Activated naive CD4-positive, alpha-beta T cell treated with Interleukin-2 at 50 U/mL for 16 hours (primary cell): ENCODE measurements at regions not wholly inside any gene's neighbourhood (a gene's known extent, or its start where the extent isn't known, plus 50 kb on each side); places are given as distances from the start of the nearest gene placed in this dataset.

ENCODE experiments used
- DNase-seq: peaks from one replicate; pipeline ENCODE4 v3.0.0-alpha.2; 2020

DNA sequence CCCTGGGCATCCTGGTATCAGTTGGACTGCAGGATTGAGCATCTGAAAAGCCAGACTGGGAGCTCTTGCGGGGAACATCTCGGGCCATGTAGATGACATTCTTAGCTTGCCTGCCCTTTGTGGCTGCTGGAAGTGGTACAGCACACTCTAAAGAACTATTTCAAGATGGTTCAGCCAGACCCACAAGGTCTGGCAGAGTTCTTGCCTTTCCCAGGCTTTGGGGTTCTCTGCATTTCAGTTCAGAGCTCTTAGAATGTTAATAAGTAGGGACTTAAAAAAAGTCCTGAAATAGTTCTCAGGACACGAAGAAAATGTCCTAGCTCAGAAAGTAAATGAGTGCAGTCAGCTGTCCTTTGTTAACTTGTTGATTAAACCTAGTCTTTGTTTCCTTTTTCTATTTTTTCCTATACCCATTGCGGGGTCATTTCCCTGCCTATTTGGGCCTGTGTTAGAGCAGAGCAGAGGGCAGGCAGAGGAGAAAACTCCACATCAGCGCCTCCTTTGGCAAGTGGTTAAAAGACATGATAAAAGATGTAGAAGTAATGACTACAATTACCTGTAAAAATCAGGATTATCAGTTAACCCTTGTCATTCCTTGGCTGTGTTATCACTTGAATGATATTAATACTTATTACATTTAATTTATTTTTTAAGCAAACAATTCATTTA, 291.5 kb downstream of the ZSWIM6 start:
- no peak for DNase-seq

DNA sequence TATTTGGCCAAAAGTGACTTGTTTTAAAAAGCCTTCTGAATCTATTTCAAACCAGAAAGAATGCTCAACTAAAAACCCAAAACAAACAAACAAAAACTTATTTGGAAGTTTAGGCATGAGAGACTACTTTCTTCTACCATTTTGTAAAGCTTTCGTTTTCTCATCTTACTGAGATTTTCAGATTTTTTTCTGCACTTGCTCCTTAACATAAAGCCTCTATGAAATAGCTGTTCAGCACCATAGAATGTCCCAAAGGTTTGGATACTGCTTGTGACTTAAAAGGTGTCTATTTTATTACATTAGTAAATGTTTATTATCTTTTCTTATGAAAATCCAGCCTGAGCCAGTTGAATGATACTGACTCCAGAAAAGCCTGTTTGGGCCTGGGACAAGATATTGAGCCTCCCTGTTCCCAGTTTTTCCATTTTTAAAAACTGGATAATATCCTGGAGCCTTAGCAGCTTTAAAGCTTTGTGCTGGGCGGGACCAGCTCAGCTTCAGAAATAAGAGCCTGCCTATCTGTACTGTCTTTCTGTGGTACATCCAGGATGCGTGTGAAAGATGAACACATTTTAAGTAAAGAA, 292.6 kb downstream of the ZSWIM6 start:
- no peak for DNase-seq

DNA sequence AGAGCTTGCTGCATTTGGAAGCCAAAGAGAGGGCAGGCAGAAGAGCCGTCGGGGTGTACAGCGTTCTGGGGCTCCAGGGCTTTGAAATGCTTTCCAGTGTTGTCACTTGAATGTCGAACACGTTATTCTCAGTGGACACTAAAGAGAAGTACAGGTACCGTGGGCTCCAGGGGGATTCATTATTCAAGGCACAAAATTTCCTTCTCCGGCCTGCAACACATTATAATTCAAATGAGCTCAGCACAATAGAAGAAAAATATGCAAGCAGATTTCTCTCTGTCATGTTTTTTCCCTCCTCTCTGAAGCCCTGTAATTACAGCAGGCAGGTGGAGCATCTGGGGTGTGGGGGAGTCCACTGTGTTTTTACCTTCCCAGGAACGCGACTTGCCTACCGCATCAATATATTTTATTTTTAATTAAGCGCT, 293.1 kb downstream of the ZSWIM6 start:
- DNase-seq: no peak

DNA sequence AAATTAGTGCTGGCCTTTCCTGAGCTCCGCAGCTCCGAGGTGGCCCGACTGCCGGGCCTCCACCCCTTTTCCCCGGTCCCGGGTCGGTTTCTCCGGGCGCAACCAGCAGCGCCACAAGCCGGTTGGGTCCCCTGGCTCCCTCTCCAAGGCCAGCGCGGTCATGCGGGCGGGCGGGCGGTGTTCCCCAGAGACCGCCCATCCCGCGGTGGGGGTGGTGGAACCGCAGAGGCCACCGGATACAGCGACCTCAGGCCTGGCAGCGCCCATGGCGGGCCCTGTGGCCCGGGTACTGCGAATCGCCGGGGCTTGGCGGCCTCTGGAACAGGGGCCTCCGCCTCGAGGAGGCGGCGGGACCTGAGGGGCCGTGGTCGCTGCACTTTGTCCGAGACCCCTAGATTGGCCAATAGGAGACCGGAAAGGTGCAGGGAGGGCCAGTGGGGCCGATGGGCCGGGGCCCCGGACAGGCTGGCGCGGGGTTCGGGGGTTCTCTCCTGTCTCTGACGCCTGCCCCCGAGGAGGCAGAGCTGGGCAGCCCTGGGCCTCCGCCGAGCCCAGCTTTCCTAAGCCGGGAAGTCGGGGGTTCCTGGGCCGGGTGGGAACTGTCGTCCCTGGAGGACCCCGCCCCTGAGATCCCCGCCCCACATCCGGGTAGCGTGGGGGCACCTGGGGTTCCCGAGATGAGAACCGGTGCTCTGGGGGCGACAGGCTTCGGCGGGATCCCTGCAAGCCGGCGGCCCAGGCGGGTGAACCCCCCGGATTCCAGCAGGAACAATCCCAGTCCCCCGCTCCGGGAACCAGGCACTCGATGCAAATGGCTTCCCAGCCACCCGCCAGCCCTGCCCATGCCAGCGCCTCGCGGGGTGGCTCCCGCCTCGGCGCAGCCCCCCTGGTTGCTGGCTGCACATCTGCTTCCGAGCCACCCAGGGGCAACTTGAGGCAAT, 293.9 kb downstream of the ZSWIM6 start:
- DNase-seq: peak; percentile 6

DNA sequence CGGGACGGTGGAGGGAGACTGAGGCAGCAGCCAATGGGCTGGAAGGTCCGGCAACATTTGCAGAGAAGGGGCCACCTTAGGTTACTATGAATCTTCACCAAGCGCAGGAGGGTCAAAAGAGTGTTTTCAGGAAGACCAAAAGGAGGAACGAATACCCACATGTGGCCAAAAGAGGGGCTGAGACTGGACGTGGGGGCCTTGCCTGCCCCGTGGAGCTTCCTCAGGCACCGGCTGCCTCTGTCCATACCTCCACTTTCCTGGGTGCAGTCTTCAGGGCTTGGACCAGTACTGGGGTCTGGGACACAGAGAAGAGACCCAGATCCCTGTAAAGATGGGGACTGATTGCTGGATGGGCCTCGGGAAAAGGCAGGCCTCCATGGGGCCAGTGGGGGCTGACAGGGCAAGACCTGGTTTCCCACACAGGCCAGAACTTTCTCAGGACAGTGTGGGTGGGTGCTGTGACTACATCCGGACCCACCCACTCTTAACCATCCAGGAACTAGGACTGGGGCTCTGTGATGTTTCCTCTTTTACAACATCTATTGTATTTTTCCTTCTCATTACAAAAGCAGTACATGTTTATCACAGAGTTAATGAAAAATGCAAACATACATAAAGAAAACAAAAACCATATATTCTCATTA, 294.7 kb downstream of the ZSWIM6 start:
- no peak for DNase-seq

DNA sequence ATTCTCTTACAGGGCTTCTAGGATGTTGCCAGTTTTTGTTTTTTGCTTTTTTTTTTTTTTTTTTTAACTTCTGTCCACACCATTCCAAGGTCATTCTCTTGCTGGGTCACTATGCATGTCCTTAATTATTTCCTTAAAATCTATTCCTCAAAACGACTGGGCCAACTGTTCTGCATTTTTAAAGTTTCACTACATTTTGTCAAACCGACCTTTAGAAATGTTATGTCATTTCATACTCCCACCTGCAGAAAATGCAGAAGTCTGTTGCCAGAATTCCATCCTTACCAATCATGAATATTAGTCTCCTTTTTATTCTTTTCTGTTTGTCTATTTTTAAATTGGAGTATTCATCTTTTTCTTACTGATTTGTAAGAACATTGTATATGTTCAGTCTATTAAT, 295.5 kb downstream of the ZSWIM6 start:
- no peak for DNase-seq

DNA sequence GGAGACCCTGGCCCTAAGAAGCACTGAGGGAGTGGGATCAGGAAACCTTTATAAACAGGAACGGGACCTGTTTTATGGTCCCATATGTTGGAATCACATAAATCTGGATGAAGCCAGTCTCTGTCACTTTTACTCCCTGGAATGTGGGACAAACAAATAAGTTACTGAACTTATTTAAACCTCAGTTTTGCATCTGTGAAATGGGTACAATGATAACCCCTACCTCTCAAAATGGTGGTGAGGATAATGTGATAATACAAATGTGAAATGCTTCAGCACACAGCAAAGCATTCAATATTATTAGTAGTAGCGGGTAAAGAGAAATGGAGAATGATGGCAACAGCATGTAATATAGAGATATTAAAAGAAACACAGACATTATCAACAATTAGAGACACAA, 298.9 kb downstream of the ZSWIM6 start:
- no peak for DNase-seq

DNA sequence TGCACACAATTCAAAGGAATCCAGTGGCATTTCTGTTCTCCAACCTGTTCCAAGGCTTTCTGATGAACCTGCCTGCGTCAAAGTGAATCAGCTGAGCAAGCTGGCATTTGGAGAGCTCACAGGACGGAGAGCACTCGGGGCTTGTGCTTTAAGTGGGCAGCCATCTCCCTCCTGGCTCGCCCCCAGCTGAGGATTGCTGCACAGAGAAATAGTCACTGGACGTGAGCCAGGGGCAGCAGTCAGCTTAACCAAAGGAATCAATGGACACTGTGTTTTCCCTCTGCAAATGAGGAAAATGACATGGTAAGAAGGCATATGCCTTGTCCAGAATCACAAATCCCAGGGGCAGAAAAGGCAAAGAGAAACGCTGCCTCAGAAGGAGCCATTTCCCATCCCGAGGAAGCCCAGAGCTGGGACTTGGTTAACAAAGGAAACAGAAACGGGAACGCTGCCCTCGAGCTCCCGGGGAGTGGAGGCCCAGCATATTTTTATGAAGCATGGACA, 299.4 kb downstream of the ZSWIM6 start:
- no peak for DNase-seq

DNA sequence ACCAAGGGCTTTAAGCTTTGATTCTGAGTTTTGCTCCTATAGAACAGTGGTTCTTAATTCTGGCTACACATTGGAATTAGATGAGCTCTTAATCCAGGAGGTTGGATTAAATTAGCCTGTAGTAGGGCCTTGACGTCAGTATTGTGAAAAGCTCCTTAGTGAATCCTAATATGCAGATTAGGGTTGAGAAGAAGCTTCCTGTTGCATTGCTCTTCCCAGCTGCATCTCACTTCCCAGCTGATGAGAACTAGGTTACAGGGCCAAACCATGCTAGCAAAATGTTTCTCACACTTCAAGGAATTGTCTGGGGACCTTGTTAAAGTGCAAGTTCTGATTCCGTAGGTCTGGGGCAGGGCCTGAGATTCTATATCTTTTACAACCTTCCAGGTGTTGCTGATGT, 300.0 kb downstream of the ZSWIM6 start:
- DNase-seq: no peak

DNA sequence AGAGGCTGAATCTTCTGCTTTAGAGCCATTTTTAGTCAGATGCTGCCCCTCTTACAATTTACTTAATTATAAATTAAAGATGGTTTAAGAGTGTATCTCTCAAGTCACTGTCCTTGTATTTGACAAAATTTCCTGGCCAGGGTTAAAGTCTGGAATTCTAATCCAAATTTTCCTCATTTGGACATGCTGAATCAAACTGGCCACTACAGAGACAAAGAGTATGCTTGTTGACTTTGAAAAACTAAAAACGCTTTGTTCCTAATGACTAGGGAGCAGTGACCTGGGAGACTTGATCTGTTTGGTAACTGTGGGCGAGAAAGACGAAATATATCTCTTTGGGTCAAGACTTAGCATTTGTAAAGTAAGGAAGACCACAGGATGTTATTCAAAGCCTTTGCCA, 303.2 kb downstream of the ZSWIM6 start:
- no peak for DNase-seq

DNA sequence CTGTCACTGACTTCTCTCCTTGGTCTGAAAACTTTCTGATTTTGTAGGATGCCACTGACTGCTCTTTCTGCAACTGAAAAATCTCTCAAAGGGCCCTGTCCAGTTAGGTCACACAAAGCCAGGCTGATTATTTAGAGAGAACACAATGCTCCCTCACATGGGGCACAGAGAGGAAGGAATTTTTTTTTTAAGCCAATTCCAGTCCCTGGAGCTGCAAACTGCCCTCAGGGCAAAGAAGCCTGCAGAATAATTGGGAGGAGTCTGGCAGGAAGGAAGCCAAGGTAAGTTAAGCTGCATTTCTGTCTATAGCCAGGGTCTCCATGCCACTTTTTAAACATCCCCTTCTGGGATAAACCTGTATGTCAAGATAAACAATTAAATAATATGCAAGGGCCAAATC, 305.5 kb downstream of the ZSWIM6 start:
- DNase-seq: no peak

DNA sequence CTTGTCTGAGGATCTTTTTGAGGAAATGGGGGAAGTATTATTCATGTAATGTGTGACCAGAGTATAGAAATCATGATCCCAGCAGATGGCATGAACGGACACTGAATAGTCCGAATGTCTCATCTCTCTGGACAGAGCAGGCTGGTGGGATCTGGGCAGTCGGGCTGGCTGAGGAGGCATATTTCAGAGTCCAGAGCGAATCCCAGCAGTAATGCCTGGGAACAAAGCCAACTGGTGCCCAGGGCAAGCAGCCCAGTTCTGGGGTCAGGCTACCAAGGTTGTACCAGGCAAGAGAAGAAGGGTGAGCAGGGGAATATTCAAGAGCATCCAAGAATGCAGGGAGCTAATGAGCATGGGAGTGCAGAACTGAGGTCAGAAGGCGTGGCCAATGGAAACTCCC, 306.4 kb downstream of the ZSWIM6 start:
- no peak for DNase-seq

DNA sequence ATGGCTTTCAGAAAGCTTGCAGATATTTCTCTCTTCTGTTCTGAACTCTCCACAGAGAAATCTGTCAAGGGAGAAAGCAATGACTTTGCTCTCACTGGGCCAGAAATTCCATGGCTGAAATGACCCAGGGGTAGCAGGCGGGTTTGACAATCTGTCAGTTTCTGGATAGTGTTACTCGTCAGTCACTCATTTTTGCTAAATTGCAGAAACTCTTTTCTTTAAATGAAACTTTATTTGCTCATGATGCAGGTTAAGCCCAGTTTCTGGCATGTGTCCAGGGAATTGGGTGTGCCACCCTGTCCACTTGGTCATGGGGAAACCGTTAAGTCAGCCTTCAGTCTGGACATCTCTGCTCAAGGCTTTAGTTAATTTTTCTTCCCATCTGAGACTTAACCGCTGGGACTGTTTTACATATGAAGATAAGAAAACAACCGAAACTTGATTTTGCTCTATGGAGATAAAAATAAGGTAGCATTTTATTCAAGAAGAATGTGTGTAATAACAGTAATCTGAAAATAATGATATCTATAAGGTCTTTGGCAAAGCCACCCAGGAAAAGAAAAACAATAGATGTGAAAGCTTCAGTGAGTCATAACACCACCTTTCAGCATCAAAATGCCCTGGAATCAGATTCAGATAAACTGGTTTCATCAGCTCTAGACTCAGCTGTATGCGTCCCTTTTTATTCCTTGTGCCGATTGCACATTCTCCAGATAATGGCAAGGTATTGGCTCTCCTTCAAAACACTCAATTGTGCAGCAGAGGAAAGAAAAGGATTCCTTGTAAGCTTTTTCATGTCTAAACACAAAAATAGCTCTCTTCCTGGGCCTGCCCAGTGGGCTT, 308.3 kb downstream of the ZSWIM6 start:
- DNase-seq: no peak

DNA sequence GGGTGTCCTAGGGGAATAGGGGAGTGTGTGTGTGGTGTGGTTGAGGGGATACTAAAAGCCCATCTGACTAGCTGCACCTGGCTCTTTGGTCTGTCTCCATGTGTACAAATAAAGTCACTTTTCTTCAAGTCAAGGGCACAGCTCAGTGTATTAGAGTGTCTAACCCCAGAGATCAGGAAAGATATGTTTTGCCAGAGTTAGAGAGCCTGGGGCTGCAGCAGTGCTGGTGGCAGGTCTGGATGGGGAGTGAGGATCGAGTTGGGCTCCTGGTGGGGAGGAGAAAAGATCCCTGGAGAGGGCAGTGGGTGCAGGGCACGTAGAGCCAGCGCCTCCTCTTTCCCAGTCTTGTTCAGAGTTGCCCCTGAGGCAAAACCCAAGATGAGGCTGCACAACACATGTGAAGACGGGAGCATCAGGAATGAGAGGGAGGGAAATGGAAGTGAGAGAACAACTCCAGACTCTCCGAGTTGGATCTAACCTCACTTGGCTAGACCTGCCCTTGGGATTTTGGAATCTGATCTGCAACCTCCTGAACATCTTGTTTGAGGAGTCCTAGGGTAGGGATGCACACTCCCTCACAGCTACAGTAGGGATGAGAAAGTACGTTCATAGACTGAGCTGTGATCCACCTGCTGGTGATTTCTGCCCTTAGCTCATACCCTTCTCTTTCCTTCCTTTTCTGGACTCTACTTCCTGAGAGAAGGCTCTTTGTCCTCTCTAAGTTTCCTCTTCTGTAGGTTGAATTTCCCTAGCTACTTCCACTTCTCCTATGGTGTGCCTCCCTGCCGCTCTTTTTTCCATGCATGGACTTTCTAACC, 309.9 kb downstream of the ZSWIM6 start:
- DNase-seq: no peak

DNA sequence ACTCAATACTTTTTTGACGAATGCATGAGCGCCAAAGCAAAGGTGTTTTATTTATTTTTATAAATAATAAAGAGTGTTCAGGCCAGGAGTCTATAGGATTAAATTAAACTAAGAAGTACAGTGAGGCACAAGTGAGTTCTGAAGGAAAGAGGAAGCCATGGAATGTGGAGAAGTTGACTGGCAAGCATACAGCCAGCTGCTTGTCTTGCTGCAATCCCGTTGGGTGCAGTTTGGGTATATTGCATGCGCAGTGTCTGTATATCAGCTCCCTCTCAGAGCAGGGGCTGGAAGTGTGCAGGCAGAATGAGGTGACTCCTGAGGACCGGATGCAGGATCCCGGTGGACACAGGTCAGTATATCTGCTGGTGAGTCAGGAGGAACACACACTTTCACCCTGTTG, 315.6 kb downstream of the ZSWIM6 start:
- no peak for DNase-seq

DNA sequence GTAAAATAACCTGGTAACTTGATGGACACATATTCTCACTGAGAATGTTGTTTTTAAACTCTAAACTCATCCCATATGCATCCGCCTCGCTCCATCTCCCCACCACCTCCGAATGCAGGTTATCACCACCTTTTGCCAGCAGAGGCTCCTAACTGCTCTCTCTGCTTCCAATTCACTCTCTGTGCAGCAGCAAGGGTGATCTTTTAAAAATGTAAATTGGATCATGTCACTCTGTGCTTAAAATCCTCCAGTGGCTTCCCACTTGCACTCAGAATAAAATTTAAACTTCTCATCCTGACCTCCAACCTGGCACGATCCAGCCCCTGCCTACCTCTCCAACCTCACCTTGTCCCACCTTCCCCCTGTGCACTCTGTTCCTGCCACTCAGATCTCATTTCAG, 317.2 kb downstream of the ZSWIM6 start:
- DNase-seq: no peak

DNA sequence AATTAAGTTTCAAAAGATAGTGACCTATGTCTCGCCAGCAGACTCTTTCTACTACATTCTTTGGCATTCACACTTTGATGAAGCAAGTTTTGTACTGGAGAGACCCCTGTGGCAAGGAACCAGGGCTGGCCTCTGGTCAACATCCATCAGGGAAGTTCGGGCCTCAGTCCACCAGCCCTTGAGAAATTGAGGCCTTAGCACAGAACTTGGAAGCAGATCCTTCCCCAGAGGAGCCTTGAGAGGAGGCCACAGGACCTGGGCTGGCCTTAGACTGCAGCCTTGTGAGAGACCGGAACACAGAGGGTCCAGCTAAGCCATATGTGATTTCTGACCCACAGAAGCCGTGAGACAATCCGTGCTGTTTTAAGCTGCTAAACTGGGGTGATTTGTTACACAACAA, 317.9 kb downstream of the ZSWIM6 start:
- no peak for DNase-seq

DNA sequence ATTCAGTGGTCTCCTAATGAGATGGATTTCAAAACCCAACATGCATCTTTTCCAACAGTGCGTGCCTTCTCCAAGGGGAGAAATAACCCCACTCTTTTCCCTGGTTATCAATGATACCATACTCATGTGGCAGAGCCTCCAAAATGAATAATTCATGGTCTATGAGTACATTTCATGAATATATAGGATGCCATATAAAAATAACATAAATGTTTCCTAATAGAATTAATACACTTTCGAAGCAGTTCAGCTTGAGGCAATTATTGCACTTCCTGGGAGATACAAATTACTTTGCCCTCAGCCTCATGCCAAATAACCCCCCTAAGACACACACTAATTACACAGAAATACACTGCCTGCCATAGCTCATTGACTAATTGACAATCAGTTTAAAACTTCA, 318.6 kb downstream of the ZSWIM6 start:
- DNase-seq: no peak

DNA sequence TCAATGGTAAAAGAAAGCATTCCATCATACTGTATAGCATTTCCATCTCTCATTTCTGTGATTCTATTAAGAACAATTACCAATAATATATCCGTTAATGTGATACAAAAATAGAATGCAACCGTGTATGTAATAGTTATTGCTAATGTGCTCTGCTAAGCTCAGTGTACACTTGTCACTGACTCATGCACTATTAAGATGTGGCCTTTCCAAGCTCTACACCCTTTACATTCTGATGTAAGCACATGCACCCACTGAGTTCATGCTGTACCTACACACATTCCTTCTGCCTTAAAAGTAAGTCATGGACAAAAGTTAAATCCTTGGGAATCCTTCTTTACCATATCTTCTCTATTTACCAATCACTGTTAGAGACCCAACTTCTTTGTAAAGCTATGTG, 319.1 kb downstream of the ZSWIM6 start:
- no peak for DNase-seq

DNA sequence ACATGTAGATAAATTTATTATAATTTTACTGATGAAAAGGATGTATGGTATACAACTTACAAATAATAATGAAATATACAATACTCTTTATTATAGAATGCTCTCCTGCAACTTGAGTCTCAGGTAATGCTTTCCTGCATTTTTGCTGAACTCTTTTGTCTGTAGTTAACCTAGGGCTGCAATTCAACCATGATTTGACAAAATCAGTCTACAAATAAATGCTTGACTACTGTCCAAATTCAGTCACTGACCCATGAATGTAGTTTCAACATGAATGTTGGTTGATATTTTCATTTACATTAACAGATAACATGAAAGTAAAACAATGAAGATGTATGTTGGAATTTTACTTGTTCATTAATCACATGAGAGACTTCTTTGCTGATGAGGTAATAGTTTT, 320.9 kb downstream of the ZSWIM6 start:
- DNase-seq: no peak

DNA sequence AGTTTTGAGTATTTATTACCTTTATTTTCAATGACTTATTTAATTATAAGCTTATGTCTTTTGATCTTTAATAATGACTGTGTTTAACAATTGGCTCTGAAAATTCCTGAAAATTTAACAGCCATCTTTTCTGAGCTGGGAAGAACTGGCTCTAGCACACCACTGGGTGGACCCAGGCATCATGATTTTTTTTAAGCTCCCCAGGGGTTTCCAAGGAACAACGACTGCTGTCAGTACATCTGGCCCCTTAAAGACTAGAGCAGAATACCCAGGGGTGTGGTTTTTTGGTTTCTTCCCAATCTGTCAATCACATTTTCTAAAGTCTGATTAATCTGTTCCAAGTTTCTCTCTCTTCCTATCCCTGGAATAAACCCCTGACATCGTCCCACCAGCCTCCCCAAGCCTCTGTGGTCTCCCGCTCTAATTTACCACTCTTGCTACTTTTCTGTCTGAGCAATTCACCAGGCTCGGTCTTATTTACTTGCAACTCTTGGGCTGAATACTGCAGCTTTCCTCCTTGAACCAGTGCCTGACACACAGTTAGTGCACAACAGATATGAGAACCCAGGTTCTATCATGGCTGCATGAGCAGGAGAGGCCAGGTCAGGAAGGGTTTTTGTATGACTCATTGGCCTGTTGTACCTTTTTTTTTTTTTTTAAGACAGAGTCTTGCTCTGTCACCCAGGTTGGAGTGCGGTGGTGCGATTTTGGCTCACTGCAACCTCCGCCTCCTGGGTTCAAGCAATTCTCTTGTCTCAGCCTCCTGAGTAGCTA, 321.9 kb downstream of the ZSWIM6 start:
- no peak for DNase-seq
